GM23338 (cell line): ENCODE measurements at regions not wholly inside any gene's neighbourhood (a gene's known extent, or its start where the extent isn't known, plus 50 kb on each side); places are given as distances from the start of the nearest gene placed in this dataset.

ENCODE experiments used
- ATAC-seq: fragments of 200-7000 bp; cut with Tn5 transposase; 3 replicates; pipeline ENCODE4 v1.9.1; 2020
- DNase-seq: peaks from one replicate; pipeline ENCODE4 v3.0.0-alpha.2; 2015; ENCODE audit warnings: low spot score
- H2AFZ ChIP-seq: fragments of 200-600 bp; sonication (generic); 2 replicates; pipeline ENCODE4 v1.8.0; 2016; ENCODE audit warnings: antibody characterized with exemption, mild to moderate bottlenecking, moderate library complexity
- H3F3A ChIP-seq: fragments of 200-600 bp; sonication (generic); replicated peaks from 2 replicates; pipeline ENCODE4 v1.8.0; 2017; ENCODE audit warnings: antibody characterized with exemption, mixed run types, low read depth
- H3K27ac ChIP-seq: fragments of 200-600 bp; sonication (generic); 2 replicates; pipeline ENCODE4 v1.6.1; 2016; ENCODE audit warnings: low read depth
- H3K27me3 ChIP-seq: fragments of 200-600 bp; sonication (generic); 2 replicates; pipeline ENCODE4 v1.8.0; 2016; ENCODE audit warnings: mild to moderate bottlenecking, mixed run types, moderate library complexity; ENCODE audit not compliant: insufficient read depth
- H3K36me3 ChIP-seq: fragments of 200-600 bp; sonication (generic); 2 replicates; pipeline ENCODE4 v1.8.0; 2016; ENCODE audit warnings: mild to moderate bottlenecking; ENCODE audit not compliant: insufficient read depth
- H3K4me1 ChIP-seq: fragments of 200-600 bp; sonication (generic); 2 replicates; pipeline ENCODE4 v1.8.0; 2016; ENCODE audit warnings: mild to moderate bottlenecking, moderate library complexity; ENCODE audit not compliant: insufficient read depth
- H3K4me2 ChIP-seq: fragments of 200-600 bp; sonication (generic); 2 replicates; pipeline ENCODE4 v1.7.1; 2017; ENCODE audit warnings: mixed run types
- H3K4me3 ChIP-seq: fragments of 200-600 bp; sonication (generic); 2 replicates; pipeline ENCODE4 v1.6.1; 2016; ENCODE audit warnings: mixed run types
- H3K79me2 ChIP-seq: fragments of 200-600 bp; sonication (generic); replicated peaks from 2 replicates; pipeline ENCODE4 v1.8.0; 2017; ENCODE audit warnings: mild to moderate bottlenecking; ENCODE audit not compliant: insufficient read depth
- H3K9me2 ChIP-seq: fragments of 200-600 bp; sonication (generic); 2 replicates; pipeline ENCODE4 v1.8.0; 2017; ENCODE audit not compliant: insufficient read depth
- H4K20me1 ChIP-seq: fragments of 200-600 bp; sonication (generic); replicated peaks from 2 replicates; pipeline ENCODE4 v1.8.0; 2017; ENCODE audit warnings: mild to moderate bottlenecking; ENCODE audit not compliant: insufficient read depth
- H3K27ac Mint-ChIP-seq: 2 replicates; pipeline ENCODE4 v1.8.0; 2020; ENCODE audit warnings: inconsistent platforms, mild to moderate bottlenecking, moderate library complexity, mixed read lengths
- H3K27me3 Mint-ChIP-seq: 3 replicates; pipeline ENCODE4 v1.8.0; 2022; ENCODE audit warnings: low read depth, mild to moderate bottlenecking, moderate library complexity, mixed read lengths, inconsistent platforms; ENCODE audit not compliant: insufficient read depth, poor library complexity
- H3K36me3 Mint-ChIP-seq: 3 replicates; pipeline ENCODE4 v1.8.0; 2021; ENCODE audit warnings: low read depth, mild to moderate bottlenecking, inconsistent platforms, moderate library complexity, mixed read lengths
- H3K4me1 Mint-ChIP-seq: 3 replicates; pipeline ENCODE4 v1.8.0; 2020; ENCODE audit warnings: mild to moderate bottlenecking, inconsistent platforms, mixed read lengths
- H3K4me3 Mint-ChIP-seq: 3 replicates; pipeline ENCODE4 v1.8.0; 2021; ENCODE audit warnings: moderate library complexity, mild to moderate bottlenecking, inconsistent platforms, mixed read lengths
- H3K9me3 Mint-ChIP-seq: 3 replicates; pipeline ENCODE4 v1.8.0; 2020; ENCODE audit warnings: moderate library complexity, mild to moderate bottlenecking, inconsistent platforms, mixed read lengths
- CREB1 ChIP-seq: fragments of 250-450 bp; sonication (Bioruptor Pico); IDR thresholded peaks from 2 replicates; pipeline ENCODE4 v1.5.0; 2020; ENCODE audit warnings: low read depth, mild to moderate bottlenecking, moderate library complexity
- EZH2 ChIP-seq: fragments of 200-600 bp; sonication (generic); IDR thresholded peaks from one replicate; pipeline ENCODE4 v1.8.0; 2017; ENCODE audit warnings: antibody characterized with exemption, mild to moderate bottlenecking, low read depth; ENCODE audit not compliant: unreplicated experiment
- EZH2phosphoT487 ChIP-seq: fragments of 200-600 bp; sonication (generic); IDR thresholded peaks from one replicate; pipeline ENCODE4 v1.8.1; 2018; ENCODE audit warnings: antibody characterized with exemption; ENCODE audit not compliant: unreplicated experiment
- JUNB ChIP-seq: IDR thresholded peaks from one replicate; pipeline ENCODE4 v1.6.1; 2016; ENCODE audit warnings: antibody characterized with exemption; ENCODE audit not compliant: unreplicated experiment
- NANOG ChIP-seq: IDR thresholded peaks from 2 replicates; pipeline ENCODE4 v1.6.1; 2016; ENCODE audit warnings: antibody characterized with exemption, borderline replicate concordance
- POLR2AphosphoS5 ChIP-seq: IDR thresholded peaks from 2 replicates; pipeline ENCODE4 v1.6.1; 2016; ENCODE audit warnings: antibody characterized with exemption, low read depth
- REST ChIP-seq: IDR thresholded peaks from one replicate; pipeline ENCODE4 v1.6.1; 2018; ENCODE audit warnings: antibody characterized with exemption; ENCODE audit not compliant: unreplicated experiment
- STAT1 ChIP-seq: IDR thresholded peaks from one replicate; pipeline ENCODE4 v1.6.1; 2016; ENCODE audit warnings: antibody characterized with exemption; ENCODE audit not compliant: unreplicated experiment
- ZNF114 ChIP-seq: fragments of 250-450 bp; sonication (Bioruptor Pico); IDR thresholded peaks from 2 replicates; pipeline ENCODE4 v1.5.0; 2020; ENCODE audit warnings: mild to moderate bottlenecking, moderate library complexity
- ZNF331 ChIP-seq: fragments of 250-450 bp; sonication (Bioruptor Pico); IDR thresholded peaks from 2 replicates; pipeline ENCODE4 v1.5.0; 2020; ENCODE audit warnings: low read depth, mild to moderate bottlenecking, moderate library complexity
- TF ChIP-seq, protein P1 (sequence below): IDR thresholded peaks from 2 replicates; pipeline ENCODE4 v1.6.1; 2016; ENCODE audit warnings: antibody characterized with exemption
- TF ChIP-seq, protein P2 (sequence below), 2 experiments: fragments of 200-600 bp in 1 of 2; sonication (generic) in 1 of 2; conservative IDR thresholded peaks; 2 replicates each; pipeline versions ENCODE4 v1.5.1 to v1.6.1; 2016 to 2017; ENCODE audit warnings: antibody characterized with exemption in 2 of 2, low read depth in 2 of 2, mild to moderate bottlenecking in 2 of 2, moderate library complexity in 1 of 2

DNA sequence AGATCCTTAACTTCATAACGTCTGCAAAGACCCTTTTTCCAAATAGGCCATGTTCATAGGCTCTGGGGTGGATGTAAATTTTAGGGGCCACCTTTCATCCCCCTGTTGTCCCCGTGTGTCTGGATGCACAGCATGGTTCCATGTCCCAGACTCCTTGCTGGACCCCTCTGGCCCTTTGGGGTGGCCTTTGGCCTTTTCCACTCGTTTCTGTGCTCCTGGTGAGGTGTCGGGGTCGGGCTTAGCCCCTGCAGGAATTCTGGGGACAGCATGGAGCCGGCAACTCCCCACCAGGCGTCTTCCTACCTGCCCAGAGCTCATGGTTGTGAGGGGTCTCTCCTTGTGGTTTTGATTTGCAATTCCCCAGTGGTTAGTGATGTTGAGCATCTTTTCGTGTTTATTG lies 183.5 kb downstream of the SEC14L1 start (continued):
- TF ChIP-seq REST (no peak), ZNF331 (CRISPR knock-in tag) (no peak), POLR2AphosphoS5 (no peak), CREB1 (CRISPR knock-in tag) (no peak), STAT1 (no peak), JUNB (no peak), EZH2 (no peak)
- TF ChIP-seq, protein P1, sequence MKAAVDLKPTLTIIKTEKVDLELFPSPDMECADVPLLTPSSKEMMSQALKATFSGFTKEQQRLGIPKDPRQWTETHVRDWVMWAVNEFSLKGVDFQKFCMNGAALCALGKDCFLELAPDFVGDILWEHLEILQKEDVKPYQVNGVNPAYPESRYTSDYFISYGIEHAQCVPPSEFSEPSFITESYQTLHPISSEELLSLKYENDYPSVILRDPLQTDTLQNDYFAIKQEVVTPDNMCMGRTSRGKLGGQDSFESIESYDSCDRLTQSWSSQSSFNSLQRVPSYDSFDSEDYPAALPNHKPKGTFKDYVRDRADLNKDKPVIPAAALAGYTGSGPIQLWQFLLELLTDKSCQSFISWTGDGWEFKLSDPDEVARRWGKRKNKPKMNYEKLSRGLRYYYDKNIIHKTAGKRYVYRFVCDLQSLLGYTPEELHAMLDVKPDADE: no peak

GRCh38 chr17:77325577-77326075 lies 184.9 kb downstream of the SEC14L1 start:
- Histone ChIP-seq H3K79me2 (peaks cover 14% of the 10 kb centered on the region; the same call in 1 of the 2 replicates), H3K4me3 (no peak overlapping the region), H2AFZ (no peak overlapping the region), H3K36me3 (no peaks in the 10 kb centered on the region), H3K27ac (no peak overlapping the region), H3K9me2 (no peaks in the 10 kb centered on the region), H3K4me2 (no peak overlapping the region), H3K4me1 (no peaks in the 10 kb centered on the region), H3F3A (no peaks in the 10 kb centered on the region), H3K27me3 (no peaks in the 10 kb centered on the region), H4K20me1 (peaks cover 4% of the 10 kb centered on the region; the same call in 1 of the 2 replicates)
- no peak for ATAC-seq
- no peaks in the 10 kb centered on the region; the same call in 2 of the 3 replicates for H3K9me3 Mint-ChIP-seq
- no peak overlapping the region for H3K27ac Mint-ChIP-seq
- no peak overlapping the region for H3K4me3 Mint-ChIP-seq
- H3K27me3 Mint-ChIP-seq: peaks cover 3% of the 10 kb centered on the region
- peaks cover 21% of the 10 kb centered on the region for H3K4me1 Mint-ChIP-seq
- no peak for DNase-seq
- H3K36me3 Mint-ChIP-seq: no peaks in the 10 kb centered on the region; the same call in 2 of the 3 replicates
- TF ChIP-seq STAT1: no peak
- no peak for TF ChIP-seq JUNB
- TF ChIP-seq CREB1 (CRISPR knock-in tag): no peak
- TF ChIP-seq, protein P1: no peak
- TF ChIP-seq NANOG: no peak
- TF ChIP-seq, protein P2, sequence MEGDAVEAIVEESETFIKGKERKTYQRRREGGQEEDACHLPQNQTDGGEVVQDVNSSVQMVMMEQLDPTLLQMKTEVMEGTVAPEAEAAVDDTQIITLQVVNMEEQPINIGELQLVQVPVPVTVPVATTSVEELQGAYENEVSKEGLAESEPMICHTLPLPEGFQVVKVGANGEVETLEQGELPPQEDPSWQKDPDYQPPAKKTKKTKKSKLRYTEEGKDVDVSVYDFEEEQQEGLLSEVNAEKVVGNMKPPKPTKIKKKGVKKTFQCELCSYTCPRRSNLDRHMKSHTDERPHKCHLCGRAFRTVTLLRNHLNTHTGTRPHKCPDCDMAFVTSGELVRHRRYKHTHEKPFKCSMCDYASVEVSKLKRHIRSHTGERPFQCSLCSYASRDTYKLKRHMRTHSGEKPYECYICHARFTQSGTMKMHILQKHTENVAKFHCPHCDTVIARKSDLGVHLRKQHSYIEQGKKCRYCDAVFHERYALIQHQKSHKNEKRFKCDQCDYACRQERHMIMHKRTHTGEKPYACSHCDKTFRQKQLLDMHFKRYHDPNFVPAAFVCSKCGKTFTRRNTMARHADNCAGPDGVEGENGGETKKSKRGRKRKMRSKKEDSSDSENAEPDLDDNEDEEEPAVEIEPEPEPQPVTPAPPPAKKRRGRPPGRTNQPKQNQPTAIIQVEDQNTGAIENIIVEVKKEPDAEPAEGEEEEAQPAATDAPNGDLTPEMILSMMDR (conservative IDR thresholded peaks at IDR 0.05; ENCODE audit: low read depth in 2 of 2): no peak
- TF ChIP-seq POLR2AphosphoS5: no peak
- no peak for TF ChIP-seq EZH2phosphoT487
- TF ChIP-seq REST: no peak
- TF ChIP-seq ZNF114 (CRISPR knock-in tag): no peak
- no peak for TF ChIP-seq EZH2
